22Rv1 (cell line): ENCODE measurements at regions not wholly inside any gene's neighbourhood (a gene's known extent, or its start where the extent isn't known, plus 50 kb on each side); places are given as distances from the start of the nearest gene placed in this dataset.

Experiments
- ZFX ChIP-seq: fragments of 450-650 bp; IDR thresholded peaks from 2 replicates; pipeline ENCODE4 v1.6.1; 2017; ENCODE audit warnings: antibody characterized with exemption, borderline replicate concordance
- TF ChIP-seq, protein P1 (sequence below): fragments of 450-650 bp; IDR thresholded peaks from 2 replicates; pipeline ENCODE4 v1.5.1; 2017; ENCODE audit warnings: mild to moderate bottlenecking

DNA sequence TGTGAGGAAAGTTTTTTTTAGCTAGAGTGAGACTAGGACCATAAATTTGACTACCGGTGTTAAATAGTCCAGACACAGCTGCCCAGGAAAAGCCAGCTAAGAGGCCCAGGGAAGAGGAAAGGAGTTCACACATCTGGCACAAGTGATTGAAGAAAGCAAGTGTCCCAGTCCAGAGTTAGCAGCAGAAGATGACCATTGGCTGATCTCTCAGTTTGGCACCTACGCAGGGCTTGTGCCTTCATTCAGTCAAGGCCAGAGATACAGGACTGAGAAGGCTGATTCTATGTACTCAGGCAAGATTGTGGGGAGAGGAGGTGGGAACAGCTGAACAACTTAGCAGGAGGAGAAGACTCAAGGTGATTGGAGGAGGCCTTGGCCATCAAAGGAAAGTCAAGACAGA is 575.0 kb upstream of the KLF12 start:
- TF ChIP-seq, protein P1, sequence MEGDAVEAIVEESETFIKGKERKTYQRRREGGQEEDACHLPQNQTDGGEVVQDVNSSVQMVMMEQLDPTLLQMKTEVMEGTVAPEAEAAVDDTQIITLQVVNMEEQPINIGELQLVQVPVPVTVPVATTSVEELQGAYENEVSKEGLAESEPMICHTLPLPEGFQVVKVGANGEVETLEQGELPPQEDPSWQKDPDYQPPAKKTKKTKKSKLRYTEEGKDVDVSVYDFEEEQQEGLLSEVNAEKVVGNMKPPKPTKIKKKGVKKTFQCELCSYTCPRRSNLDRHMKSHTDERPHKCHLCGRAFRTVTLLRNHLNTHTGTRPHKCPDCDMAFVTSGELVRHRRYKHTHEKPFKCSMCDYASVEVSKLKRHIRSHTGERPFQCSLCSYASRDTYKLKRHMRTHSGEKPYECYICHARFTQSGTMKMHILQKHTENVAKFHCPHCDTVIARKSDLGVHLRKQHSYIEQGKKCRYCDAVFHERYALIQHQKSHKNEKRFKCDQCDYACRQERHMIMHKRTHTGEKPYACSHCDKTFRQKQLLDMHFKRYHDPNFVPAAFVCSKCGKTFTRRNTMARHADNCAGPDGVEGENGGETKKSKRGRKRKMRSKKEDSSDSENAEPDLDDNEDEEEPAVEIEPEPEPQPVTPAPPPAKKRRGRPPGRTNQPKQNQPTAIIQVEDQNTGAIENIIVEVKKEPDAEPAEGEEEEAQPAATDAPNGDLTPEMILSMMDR = no peak
- TF ChIP-seq ZFX = no peak
